WERI-Rb-1 (cell line): ENCODE measurements at regions not wholly inside any gene's neighbourhood (a gene's known extent, or its start where the extent isn't known, plus 50 kb on each side); places are given as distances from the start of the nearest gene placed in this dataset.

Experiments
- DNase-seq: peaks from one replicate; pipeline ENCODE4 v3.0.0-alpha.2; 2020
- H3K27ac ChIP-seq: fragments of 250-450 bp; sonication (Bioruptor Pico); 2 replicates; pipeline ENCODE4 v1.5.1; 2020; ENCODE audit warnings: mild to moderate bottlenecking, moderate library complexity
- H3K27me3 ChIP-seq: fragments of 250-450 bp; sonication (Bioruptor Pico); 2 replicates; pipeline ENCODE4 v1.5.1; 2021; ENCODE audit warnings: mild to moderate bottlenecking, low read depth, moderate library complexity; ENCODE audit not compliant: insufficient read depth, severe bottlenecking
- H3K36me3 ChIP-seq: fragments of 250-450 bp; sonication (Bioruptor Pico); 2 replicates; pipeline ENCODE4 v1.5.1; 2020; ENCODE audit warnings: mild to moderate bottlenecking, moderate library complexity
- H3K4me3 ChIP-seq: 2 replicates; pipeline ENCODE4 v1.5.1; 2011; ENCODE audit warnings: low read depth, mild to moderate bottlenecking, control low read depth, low read length
- H3K9me3 ChIP-seq: fragments of 250-450 bp; sonication (Bioruptor Pico); 2 replicates; pipeline ENCODE4 v1.5.1; 2021; ENCODE audit warnings: mild to moderate bottlenecking, moderate library complexity; ENCODE audit not compliant: severe bottlenecking
- CTCF ChIP-seq: IDR thresholded peaks from 2 replicates; pipeline ENCODE4 v1.5.1; 2011; ENCODE audit warnings: low read depth, mild to moderate bottlenecking, control low read depth, inconsistent platforms, low read length

GRCh38 chr22:23401910-23402274, 178.2 kb downstream of the IGLL1 start:
- peak; percentile 46 for DNase-seq
- no peak for TF ChIP-seq CTCF
- no peaks in the 10 kb centered on the region for H3K36me3 ChIP-seq
- H3K4me3 ChIP-seq: peak overlapping the region; percentile 41
- H3K27me3 ChIP-seq: no peaks in the 10 kb centered on the region
- H3K27ac ChIP-seq: peak overlapping the region; percentile 77
- H3K9me3 ChIP-seq: no peaks in the 10 kb centered on the region

GRCh38 chr22:23401111-23401909, 178.8 kb downstream of the IGLL1 start:
- no peak overlapping the region for H3K27ac ChIP-seq

GRCh38 chr22:23400286-23400981, 179.7 kb downstream of the IGLL1 start:
- no peak overlapping the region for H3K27ac ChIP-seq
- no peak overlapping the region for H3K4me3 ChIP-seq
- H3K27me3 ChIP-seq: no peaks in the 10 kb centered on the region
- H3K9me3 ChIP-seq: no peaks in the 10 kb centered on the region
- no peaks in the 10 kb centered on the region for H3K36me3 ChIP-seq
- TF ChIP-seq CTCF: no peak
- DNase-seq: no peak

More at GRCh38 chr22:23401111-23401909, 178.8 kb downstream of the IGLL1 start:
- TF ChIP-seq CTCF: no peak
- Histone ChIP-seq H3K27me3 (no peaks in the 10 kb centered on the region), H3K36me3 (no peaks in the 10 kb centered on the region), H3K9me3 (no peaks in the 10 kb centered on the region), H3K4me3 (no peak overlapping the region; the same call in 1 of the 2 replicates)
- DNase-seq: no peak

GRCh38 chr22:23399367-23400285, 180.5 kb downstream of the IGLL1 start:
- Histone ChIP-seq H3K9me3 (no peaks in the 10 kb centered on the region), H3K4me3 (no peak overlapping the region), H3K27me3 (no peaks in the 10 kb centered on the region), H3K36me3 (no peaks in the 10 kb centered on the region), H3K27ac (no peak overlapping the region; the same call in 1 of the 2 replicates)
- no peak for DNase-seq
- no peak for TF ChIP-seq CTCF

- peak; percentile 70 for DNase-seq
- H3K27ac ChIP-seq: peak overlapping the region; percentile 47
- H3K9me3 ChIP-seq: no peaks in the 10 kb centered on the region
- no peaks in the 10 kb centered on the region for H3K27me3 ChIP-seq
- no peaks in the 10 kb centered on the region for H3K36me3 ChIP-seq
- no peak for TF ChIP-seq CTCF
- H3K4me3 ChIP-seq: no peak overlapping the region
These were observed 181.3 kb downstream of the IGLL1 start for GRCh38 chr22:23398701-23399366.
